RKO (cell line): ENCODE measurements at regions not wholly inside any gene's neighbourhood (a gene's known extent, or its start where the extent isn't known, plus 50 kb on each side); places are given as distances from the start of the nearest gene placed in this dataset.

Source experiments
- DNase-seq: peaks from one replicate; pipeline ENCODE4 v3.0.0-alpha.2; 2016; ENCODE audit warnings: low spot score

DNA sequence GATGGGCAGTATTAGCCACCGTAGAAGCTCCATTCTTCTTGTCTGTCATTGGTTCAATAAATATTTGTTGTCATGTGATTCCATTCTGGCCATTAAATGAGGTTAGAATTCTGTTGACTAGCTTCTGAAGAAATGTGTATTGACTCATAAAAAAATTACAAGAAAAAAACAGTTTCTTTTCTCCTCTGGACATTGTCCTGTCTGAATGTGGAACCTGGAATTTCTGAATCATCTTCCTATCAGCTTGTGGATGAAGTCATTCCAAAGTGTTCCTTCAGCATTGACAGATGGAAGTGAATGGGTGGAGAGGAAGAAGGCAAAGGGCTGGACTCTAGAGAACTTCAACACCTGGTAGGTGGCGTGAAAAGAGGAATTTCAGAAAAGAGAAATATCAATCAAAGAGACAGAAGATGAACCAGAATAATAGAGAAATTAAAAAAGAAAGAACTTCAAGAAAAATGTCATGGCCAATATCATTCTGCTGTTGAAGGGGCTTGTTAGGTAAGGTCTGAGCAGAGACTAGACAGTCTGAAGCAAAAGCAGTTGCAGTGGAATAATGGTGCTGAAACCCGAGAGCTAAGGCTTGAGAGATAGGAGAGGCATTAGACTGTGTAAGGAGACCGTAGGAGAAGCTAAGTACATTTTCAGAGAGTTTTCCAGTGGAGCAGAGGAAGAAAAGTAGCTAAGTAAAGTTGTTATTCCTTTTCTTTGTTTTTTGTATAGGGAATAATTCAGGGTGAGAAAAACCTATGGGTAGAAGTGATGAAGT lies 806.6 kb downstream of the SQOR start:
- peak; percentile 44 for DNase-seq

DNA sequence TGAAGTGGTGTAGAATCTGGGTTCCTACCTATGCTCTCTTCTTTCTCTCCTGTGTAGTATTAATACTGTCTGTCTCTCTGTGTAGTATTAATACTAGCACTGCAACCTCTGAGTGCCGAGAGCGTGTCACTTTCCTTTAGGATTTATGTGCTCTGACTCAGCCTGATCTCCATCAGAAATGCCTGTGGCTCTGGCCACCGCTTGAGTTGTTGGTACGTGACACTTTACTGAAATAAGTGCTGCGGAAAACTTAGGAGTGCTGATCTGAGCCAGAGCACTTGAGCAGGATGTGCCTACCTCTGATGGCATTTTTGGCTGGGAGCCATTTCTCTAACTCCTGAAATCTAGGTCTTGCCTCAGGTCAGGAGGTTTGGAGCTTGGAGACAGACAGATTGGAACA lies 807.4 kb downstream of the SQOR start:
- DNase-seq, result peak; percentile 12

DNA sequence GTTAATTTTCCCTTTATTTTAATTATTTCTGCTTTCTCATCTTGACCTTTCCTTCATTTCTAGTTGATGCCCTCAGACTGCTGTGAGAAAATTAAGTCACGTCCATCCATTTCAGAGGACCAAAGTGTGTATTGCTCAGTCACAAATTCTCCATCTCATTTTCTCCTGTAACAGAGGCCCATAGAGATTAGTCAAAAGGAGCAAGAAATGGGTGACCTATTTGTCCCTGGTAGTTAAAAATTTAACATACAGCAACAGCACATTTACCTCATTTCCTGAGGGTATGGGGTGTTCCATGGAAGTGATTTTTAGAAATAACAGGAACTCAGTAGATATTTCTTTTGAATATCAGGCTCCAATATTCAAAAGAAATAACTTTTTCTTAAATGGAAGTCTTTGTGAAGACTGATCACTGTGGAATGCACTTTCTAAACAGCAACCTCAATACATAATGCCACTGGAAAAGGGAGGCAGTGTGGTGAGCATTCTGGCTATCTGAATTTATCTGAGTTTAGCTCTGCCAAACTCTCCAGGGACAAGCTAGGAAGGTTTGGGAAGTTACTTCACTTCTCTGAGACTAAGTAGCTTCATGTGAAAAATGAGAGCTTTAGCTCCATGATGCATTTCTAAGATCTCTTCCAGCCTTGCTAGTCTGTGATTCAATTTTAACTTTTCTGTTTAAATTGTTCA lies 808.2 kb downstream of the SQOR start:
- no peak for DNase-seq

DNA sequence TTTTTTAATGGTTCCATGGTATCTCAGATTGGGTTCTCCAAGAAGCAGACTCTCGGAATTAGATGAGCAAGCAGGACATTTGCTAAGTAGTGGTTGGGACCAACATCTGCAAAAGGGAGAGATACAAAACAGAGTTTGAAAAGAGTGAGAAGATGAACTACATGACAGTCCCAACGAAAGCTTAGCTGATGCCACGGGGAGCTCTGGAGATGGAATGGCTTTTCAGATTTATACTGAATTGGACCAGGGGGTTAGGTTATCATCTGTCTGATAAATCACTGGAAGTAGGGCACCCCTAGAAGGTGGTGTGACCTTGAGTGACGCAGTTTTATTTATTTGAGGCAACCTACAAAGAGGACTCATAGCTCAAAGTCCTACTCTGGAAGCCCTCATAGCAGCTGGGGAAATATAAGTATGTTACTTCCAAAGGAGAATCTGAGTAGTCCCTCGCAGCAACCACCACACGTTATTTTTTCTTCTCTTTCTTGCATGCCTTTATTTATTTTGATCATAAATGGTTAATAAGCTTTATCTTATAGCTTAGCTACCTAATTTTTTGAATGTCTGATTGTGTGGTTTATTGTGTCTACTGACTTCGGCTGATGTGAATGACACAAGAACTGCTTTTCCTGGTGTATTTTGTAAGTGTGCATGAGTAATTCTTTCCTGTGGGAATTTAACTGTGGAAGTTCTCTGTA lies 815.4 kb downstream of the SQOR start:
- DNase-seq, result no peak

DNA sequence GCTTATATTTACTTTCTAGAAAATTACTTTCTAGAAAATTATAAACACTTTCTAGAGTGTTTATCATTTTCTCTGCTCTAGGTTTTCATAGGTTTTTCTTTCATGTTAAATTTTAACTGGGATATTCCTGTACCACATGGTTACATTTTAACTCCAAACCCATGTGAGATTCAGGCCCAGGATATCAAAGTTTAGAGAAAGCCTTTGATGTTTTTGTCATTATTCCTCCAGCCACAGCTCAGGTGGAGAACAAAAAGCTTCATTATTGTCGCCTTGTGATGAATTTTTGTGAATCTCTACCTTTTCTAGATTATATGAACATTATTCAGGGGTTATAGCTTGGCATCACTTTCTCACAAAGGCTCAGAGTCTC lies 816.0 kb downstream of the SQOR start:
- no peak for DNase-seq

DNA sequence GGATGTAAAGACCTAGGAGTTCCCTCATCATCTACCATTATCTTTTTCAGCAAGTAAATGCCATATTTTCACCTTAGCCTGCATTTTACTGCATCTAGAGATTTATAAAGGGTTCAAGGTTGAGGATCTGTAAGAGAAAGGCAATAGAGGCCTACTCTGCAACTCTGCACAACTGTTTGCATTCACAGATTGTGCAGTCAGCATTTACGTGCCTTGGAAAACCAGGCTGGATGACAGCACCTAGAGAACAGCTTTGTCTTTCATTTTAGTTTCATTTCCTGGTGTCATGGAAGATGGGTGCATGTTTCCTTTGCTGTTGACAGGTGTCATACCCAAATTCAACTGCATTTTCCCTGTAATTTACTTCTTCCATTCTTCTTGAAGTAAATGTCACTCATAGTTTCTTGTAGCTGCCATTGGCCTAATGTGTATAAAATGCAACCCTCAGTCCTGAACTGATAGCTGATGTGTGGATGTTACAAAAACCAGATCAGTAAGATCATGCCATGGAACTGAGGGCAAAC lies 817.5 kb downstream of the SQOR start:
- DNase-seq, result no peak

DNA sequence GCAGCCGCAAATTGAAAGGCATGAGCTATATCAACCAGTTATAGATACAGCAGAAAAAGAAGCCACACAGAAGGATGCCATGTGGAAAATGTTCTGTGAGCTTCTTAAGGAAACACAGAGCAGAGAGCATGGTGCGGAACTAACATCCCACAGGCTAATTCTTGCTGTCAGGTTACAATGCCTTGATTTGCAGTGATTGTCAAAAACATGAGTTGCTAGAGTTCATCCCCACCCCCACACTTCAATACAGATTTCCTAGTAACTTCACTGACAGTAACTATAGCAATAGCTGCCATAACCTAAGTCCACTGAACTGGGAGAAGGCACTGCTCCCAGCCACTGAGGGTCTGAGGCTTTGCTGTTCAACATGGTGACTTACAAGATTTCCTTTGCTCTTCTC lies 821.6 kb downstream of the SQOR start:
- no peak for DNase-seq

DNA sequence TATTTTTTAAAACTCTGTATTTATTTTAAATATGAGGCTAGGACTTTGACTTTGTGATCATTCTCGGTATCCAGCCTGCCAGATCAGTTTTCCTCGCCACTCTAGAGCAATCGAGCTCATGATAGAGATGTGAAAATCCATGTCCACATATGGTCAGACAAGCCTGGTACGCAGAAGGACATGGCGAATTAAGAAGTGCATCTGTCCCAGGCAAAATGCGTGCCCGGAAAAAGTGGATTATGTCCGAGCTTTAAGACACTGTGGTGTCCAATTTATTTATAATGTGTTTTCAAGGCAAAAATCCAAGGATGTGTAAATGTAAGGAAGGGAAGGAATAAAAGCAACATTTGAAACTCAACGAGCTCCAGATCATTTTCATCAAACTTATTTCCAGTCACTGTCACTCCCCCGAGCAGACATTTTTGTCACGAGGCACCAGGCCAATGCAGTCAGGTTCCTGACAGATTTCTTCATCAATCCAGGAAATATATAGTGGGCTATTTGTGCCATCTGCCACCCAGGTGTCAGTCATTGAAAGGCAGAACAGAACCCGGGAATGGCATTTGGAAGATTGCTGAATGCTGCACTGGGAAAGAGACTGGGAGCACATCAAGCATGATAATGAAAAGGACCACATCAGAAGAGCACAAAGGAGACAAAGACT lies 825.7 kb downstream of the SQOR start:
- DNase-seq, result no peak

DNA sequence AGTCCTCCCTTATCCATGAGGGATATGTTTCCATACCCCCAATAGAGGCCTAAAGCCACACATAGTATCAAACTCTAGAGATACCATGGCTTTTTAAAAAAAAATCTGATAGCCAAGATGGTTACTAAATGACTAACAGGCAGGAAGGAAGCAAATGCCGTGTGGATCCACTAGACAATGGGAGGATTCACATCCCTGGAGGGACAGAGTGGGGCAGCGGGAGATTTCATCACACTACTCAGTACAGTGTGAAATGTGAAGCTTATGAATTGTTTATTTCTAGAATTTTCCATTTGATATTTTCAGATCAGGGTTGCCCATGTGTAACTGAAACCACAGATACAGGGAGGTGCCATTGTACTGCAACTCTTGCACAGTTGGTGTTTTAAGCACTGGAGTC lies 826.6 kb downstream of the SQOR start:
- no peak for DNase-seq

DNA sequence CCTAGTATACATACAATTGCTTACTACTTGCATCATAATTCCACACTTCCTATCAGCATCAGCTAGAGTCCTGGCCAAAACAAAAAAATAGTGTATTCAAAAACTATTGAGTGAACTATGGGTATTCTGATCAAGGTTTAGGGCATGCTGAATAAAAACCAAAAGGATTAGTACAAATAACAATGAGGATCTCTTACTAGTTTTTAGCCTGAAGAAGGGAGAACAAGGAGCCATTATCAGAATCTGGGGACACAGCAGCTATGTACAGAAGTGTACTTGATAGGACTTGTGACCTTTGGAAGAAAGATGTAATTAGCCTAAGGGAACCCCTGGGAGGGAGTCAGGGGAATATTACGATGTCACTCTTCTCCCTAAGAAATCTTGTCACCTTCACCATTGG lies 832.2 kb downstream of the SQOR start:
- DNase-seq, result no peak

DNA sequence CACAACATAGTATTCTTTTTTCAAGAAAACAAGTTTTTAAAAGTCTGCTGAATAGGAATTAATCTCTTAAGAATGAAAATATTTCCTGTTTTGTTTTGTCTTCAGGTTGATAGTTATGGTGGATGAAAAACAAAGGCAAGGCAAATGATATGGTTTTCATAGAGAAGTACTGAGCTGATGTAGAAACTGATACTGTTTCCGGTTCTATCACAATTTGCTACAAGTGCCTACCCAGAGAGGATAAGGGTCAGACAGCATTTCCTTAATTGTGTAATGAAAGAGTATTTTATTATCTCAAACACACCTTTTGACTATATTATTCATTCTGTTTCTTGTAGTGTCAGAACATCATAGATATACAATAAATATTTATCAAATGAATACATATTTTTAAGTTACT lies 836.3 kb downstream of the SQOR start:
- no peak for DNase-seq

DNA sequence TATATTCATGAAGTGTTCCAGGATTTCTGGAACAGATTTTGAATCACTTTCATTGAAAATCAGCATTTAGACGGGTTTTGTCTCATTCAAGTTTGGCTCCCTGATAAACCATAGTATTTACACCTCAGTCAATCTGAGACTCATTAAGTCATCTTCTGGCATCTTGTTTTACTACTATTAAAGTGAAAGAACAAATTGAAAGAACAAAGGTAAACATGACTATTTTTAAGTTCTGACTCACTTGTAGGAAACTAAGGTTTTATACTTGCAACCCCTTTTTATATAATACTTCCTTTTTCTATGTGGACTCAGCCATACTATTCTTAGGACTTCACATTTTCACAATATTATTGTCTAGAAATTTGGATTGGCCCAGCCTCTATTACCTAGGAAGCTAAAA lies 854.4 kb downstream of the SQOR start:
- no peak for DNase-seq

DNA sequence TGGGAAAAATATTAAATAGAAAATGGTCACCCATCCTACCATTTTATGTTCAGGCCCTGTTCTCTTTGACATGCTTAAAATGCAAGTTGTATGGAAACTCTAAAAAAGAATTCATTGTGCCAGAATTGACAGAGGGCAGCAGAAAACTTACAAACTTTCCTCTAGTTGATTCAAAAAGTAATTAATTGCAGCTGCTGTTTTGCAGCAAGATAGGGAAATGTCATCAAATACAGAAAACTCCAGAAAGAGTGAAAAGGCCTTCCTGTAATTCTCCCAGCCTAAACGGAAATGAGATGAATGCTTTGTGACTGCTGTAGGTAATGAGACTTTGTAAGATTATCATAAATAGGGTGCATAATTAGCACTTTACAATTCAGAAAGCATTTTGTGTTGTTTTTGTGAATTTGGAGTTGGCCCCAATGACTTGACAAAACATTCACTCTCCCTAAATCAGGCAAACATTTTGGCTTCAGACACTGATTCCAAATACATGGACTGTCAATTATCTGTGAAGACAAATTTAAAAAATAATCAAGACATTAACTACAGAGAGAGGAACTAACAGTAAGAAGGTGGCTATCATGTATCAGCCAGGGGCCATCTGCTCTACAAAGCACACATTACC lies 861.8 kb downstream of the SQOR start:
- no peak for DNase-seq

DNA sequence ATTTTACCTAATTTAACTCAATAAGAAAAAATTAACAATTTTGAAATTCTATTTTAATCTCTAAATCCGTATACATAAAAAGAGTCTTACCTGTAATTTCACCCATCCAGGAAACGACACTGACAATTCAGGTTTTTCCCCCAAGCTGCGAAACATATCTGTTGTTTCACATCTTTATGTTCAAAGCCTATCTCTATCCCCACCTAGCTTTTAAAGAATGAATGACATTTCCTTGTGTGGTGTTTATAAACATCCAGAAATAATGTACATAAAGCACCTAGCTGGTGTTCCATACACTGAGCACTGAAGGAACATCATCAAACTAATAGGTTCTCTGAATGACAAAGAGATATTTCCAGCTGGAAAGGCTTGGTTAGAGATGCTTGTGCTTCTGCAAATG lies 867.8 kb downstream of the SQOR start:
- DNase-seq, result peak; percentile 4

DNA sequence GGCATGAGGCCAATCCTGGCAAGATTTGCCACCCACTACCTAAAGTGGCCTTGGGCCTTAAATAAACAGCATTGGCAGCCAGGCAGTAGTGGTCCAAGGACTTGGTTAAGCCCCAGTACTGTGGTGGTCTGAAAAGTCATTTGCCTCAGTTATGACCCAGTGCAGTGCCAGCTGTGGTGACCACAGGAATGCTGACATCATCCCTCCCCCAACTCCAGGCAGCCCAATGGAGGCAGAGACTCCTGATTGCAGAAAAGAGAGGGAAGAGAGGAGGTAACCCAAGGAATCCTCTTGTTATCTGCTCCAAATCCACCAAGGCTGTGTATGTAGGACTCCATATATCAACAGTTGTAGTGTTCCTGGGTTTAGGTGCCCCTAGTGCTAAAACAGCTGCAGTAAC lies 883.6 kb downstream of the SQOR start:
- DNase-seq, result no peak

DNA sequence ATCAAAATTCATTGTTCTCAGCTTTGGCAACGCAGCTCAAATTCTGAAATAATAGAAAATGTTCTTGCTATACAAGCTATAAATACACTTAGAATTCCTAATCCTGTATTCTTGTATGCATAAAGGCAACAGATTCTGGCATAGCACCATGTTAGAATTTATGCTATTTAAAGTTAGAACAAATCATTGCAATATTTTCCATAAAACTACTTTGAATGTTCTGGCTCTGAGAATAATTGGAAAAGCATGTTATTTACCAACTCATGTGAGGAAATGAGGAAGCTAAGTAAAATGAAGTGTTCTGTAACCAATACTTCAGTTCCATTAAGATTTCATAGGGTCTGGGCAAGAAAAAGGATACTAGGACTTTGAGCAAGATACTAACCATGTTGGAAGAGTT lies 888.9 kb downstream of the SQOR start:
- no peak for DNase-seq

DNA sequence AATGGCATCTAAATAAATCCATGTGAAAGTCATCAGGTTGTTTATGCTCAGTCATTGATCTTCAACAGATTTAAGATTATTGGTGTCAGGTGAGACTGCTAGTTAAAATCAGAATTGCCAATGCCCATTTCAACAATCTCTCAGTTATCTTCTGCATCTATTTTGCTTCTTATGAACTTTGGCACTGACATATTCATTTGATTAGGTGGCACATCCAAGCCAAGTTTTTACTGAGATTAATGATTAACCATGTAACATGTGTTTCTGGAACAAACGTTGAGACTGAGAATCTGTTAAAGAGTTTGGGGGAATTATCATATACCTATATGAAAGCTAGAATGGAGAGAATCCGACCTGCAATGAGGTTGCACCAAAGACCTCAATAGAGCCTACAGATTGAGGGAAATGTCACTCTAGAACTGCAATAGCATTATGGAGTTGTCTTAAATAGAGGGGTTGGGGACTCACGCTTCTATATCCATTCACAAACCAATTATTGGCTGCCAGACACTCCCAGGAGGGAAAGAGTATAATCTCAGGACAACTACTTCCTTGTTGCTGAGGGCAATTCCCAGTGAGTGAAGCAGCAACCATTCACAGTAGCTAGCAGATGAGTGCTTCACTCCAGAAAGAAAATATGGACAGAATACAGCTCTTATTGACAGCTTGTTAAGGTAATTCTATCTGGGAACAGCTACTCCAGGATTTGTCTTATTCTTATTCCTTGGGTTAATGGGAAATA lies 891.3 kb downstream of the SQOR start:
- DNase-seq, result no peak

DNA sequence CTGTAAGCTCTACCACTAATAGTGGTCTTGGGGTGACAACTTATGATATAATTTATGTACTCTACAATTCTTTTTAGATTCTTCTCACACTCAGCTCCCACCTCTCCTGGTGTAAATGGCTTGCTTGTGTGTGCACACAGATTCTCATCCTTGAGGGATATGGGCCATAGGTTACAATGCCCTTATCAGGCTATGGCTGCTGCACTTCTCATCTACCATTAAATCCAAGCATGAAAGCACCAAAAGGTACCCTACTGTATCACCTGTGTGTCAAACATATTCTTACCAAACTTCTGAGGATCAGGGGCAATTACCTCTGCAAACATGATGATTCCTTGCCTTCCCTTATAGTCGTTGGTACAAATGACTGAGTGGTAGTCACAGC lies 891.9 kb downstream of the SQOR start:
- DNase-seq, result no peak

DNA sequence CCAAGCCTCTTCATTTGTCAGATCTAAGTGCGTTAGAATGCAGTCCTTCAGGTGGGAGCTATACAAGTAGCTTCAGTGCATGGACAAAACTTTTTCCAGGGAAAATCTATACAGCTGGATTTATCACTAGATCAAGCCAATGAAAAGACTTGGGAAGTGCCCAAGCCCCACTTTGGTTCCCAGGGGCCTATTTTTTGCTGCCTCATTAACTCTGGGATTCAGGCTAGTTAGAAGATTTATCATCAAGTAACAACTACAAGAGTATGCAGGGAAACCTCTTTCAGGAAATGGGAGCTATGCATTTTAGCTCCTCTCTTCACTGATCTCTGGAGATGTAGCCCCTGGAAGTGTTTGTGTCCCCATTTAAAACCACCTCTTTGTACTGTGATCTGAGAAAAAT lies 908.8 kb downstream of the SQOR start:
- DNase-seq, result no peak

DNA sequence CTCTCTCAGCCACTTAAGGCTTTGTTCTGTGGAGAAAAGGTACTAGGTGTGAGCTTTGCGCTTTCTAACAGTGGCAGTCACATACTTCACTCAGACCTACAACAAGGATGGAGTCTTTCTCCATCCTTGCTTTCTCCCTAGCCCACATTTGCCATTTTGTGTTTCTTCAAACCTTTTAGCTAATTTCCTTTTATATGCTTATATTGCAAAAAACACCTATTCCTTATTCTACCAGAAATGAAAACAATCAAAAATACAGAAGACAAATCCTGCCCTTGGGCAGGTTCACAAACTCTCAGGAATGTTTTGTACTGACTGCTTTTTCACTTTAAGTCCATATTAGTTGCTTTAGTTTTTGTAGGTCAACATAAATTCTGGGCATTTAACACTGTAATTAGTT lies 914.2 kb downstream of the SQOR start:
- no peak for DNase-seq

DNA sequence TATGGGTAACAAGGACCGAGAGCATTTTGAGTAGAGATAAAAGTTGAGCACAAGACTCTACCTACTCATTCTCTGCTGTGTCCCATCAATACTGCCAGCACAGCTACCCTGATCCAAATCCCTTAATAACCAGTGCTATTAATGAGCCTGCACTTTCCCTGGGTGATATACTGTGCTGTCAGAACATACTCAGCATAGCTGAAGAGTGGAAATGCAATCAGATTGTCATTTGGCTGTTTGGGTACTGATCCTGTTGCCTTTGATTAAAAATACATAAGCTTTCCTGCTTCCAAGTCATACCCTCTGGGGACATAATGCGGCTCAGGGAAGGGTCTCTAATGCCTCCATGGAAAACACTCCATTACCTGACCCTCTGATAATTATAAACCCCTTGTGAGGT lies 917.5 kb downstream of the SQOR start:
- DNase-seq, result no peak
